Mammary epithelial cell (primary cell): ENCODE measurements at regions not wholly inside any gene's neighbourhood (a gene's known extent, or its start where the extent isn't known, plus 50 kb on each side); places are given as distances from the start of the nearest gene placed in this dataset.

Source experiments
- CTCF ChIP-seq, 2 donors: IDR thresholded peaks in 1 of 2; conservative IDR thresholded peaks in 1 of 2; 2 replicates each; pipeline ENCODE4 v1.5.1; 2011 to 2012; ENCODE audit warnings: inconsistent platforms in 2 of 2, low read length in 2 of 2, mild to moderate bottlenecking in 2 of 2, control low read depth in 1 of 2, low read depth in 1 of 2; ENCODE audit not compliant: insufficient read depth in 1 of 2; ENCODE audit errors: extremely low read depth in 1 of 2
- EZH2 ChIP-seq: IDR thresholded peaks from 2 replicates; pipeline ENCODE4 v1.6.1; 2012; ENCODE audit warnings: low read length, inconsistent platforms, borderline replicate concordance

GRCh38 chr11:98100689-98101088 lies 920.1 kb upstream of the CNTN5 start:
- TF ChIP-seq CTCF (conservative IDR thresholded peaks at IDR 0.05 in 1 of 2, IDR thresholded peaks at IDR 0.05 in 1 of 2; ENCODE audit: extremely low read depth in 1 of 2, insufficient read depth in 1 of 2, low read depth in 1 of 2, low read length in 2 of 2) (no peak), EZH2 (no peak)
